Chondrocyte (in vitro differentiated cells): ENCODE measurements at regions not wholly inside any gene's neighbourhood (a gene's known extent, or its start where the extent isn't known, plus 50 kb on each side); places are given as distances from the start of the nearest gene placed in this dataset.
A peak's percentile ranks its signal among the peaks of the same experiment; 100 is the strongest.

Experiments used
- DNase-seq: peaks from one replicate; pipeline ENCODE4 v3.0.0; 2021; ENCODE audit warnings: mixed read lengths, low spot score
- H3K27ac Mint-ChIP-seq: one replicate; pipeline ENCODE4 v1.8.0; 2021; ENCODE audit warnings: mild to moderate bottlenecking, moderate library complexity, mixed read lengths; ENCODE audit not compliant: unreplicated experiment
- H3K27me3 Mint-ChIP-seq: 2 replicates; pipeline ENCODE4 v1.8.0; 2021; ENCODE audit warnings: low read depth, mixed read lengths
- H3K36me3 Mint-ChIP-seq: 2 replicates; pipeline ENCODE4 v1.8.0; 2021; ENCODE audit warnings: low read depth, mixed read lengths
- H3K4me1 Mint-ChIP-seq: 2 replicates; pipeline ENCODE4 v1.8.0; 2021; ENCODE audit warnings: low read depth, mild to moderate bottlenecking, mixed read lengths
- H3K4me3 Mint-ChIP-seq: one replicate; pipeline ENCODE4 v1.8.0; 2021; ENCODE audit warnings: mild to moderate bottlenecking, moderate library complexity, mixed read lengths; ENCODE audit not compliant: unreplicated experiment
- H3K9me3 Mint-ChIP-seq: 2 replicates; pipeline ENCODE4 v1.8.0; 2021; ENCODE audit warnings: low read depth, mixed read lengths
- TF ChIP-seq, protein P1 (sequence below): fragments of 200-600 bp; sonication (generic); IDR thresholded peaks from 2 replicates; pipeline ENCODE4 v1.5.0; 2021; ENCODE audit warnings: antibody characterized with exemption, mild to moderate bottlenecking, moderate library complexity

DNA sequence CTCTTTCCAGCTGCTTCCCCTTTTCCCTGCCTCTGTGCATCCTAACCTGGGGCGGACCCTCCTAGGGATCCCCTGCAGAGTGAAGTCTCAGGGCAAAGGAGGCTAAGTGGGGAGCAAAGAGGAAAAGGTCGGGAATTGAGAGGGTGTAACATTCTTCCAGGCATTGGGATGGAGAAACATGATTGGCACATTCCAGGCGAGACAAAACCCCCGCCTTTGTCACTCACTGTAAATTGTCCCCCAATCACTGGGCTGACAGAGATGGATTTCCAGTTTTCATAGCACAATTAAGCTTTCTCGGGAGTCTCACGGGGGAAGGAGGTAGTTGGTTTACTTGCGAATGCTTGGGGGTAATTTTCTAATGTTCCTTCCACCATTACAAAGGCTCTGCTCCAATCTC is 74.9 kb downstream of the MIAT start:
- peaks cover 23% of the 10 kb centered on the region for H3K36me3 Mint-ChIP-seq

DNA sequence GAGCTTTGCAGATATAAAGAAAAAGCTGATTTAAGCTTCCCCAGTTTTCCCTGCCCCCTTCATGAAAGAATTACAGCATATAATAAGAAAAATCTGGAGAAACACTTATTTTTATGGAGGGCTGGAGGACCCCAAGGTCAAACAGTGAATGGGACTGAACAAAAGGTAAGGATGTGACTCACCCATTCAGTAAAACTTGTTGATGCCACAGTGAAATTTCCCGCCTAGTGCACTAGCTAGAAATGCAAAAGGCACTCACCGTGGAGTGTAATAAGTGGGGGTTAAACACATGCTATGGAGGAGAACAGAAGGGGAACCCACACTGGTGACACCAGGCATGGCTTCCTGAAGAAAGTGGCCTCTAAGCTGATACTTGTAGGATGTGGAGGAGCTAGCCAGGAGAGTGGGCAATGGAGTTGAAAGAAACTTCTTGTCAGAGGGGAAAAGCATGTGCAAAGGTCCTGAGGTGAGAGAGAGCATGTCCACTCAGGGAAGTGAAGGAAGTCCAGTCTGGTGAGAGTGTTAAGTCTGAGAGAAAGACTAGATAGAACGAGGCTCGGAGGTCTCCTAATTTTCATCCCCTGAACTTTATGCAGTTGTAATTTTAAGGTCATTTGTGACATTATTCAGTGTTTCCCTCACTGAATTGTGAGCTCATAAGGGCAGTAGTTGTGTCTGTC is 77.1 kb downstream of the MIAT start:
- Mint-ChIP-seq H3K27me3 (no peaks in the 10 kb centered on the region), H3K9me3 (peaks cover 9% of the 10 kb centered on the region), H3K36me3 (peaks cover 24% of the 10 kb centered on the region), H3K4me1 (peaks cover 7% of the 10 kb centered on the region), H3K4me3 (no peak overlapping the region), H3K27ac (no peak overlapping the region)
- TF ChIP-seq, protein P1, sequence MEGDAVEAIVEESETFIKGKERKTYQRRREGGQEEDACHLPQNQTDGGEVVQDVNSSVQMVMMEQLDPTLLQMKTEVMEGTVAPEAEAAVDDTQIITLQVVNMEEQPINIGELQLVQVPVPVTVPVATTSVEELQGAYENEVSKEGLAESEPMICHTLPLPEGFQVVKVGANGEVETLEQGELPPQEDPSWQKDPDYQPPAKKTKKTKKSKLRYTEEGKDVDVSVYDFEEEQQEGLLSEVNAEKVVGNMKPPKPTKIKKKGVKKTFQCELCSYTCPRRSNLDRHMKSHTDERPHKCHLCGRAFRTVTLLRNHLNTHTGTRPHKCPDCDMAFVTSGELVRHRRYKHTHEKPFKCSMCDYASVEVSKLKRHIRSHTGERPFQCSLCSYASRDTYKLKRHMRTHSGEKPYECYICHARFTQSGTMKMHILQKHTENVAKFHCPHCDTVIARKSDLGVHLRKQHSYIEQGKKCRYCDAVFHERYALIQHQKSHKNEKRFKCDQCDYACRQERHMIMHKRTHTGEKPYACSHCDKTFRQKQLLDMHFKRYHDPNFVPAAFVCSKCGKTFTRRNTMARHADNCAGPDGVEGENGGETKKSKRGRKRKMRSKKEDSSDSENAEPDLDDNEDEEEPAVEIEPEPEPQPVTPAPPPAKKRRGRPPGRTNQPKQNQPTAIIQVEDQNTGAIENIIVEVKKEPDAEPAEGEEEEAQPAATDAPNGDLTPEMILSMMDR, result no peak
- no peak for DNase-seq

More for the DNA sequence above, 74.9 kb downstream of the MIAT start:
- Mint-ChIP-seq H3K9me3 (peaks cover 9% of the 10 kb centered on the region), H3K27me3 (no peaks in the 10 kb centered on the region), H3K27ac (no peak overlapping the region), H3K4me3 (no peak overlapping the region), H3K4me1 (peaks cover 4% of the 10 kb centered on the region)
- TF ChIP-seq, protein P1, result no peak
- DNase-seq, result no peak

DNA sequence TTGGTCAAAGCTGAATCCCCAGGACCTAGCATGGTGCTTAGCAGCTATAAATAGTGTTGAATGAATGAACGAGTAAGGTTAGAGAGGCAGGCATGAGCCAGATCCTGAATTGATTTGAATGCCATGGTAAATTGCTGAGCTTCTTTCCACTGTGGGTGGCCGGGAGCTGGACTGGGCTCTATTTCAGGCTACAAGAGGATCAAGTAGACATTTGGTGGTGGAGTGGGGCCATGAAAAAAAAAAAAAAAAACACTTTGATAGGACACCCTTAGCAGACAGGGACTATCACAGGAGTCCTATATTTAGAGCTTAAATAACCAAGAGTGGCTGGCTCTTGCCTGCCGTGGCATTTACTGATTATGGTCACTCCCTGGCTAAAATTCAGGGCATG is 77.6 kb downstream of the MIAT start:
- TF ChIP-seq, protein P1, result no peak
- H3K36me3 Mint-ChIP-seq, result peaks cover 23% of the 10 kb centered on the region
- no peak overlapping the region for H3K27ac Mint-ChIP-seq
- H3K27me3 Mint-ChIP-seq, result no peaks in the 10 kb centered on the region
- peaks cover 7% of the 10 kb centered on the region for H3K4me1 Mint-ChIP-seq
- no peak overlapping the region for H3K4me3 Mint-ChIP-seq
- no peak for DNase-seq
- peaks cover 9% of the 10 kb centered on the region for H3K9me3 Mint-ChIP-seq

DNA sequence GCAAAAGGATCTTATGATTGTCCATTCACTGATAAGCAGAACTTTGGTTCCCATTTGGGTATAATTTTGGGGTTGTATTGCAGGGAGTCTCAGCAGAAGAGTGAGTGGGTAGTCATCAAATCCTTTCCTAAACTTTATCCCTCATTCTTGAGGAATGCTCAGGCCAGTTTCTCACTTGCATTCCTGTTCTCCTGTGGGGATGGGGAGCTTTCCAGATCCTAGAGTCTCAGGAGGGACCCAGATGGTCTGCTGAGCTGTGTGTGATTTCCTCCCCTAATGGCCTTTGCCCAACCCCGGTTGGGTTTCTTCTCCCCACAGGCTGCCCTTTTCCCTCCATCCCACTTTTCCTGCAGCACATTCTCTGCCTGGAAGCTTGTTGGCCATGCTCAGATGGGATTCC is 79.9 kb downstream of the MIAT start:
- H3K4me1 Mint-ChIP-seq, result peaks cover 13% of the 10 kb centered on the region
- no peak overlapping the region for H3K4me3 Mint-ChIP-seq
- H3K27me3 Mint-ChIP-seq, result no peaks in the 10 kb centered on the region
- peaks cover 24% of the 10 kb centered on the region for H3K36me3 Mint-ChIP-seq
- TF ChIP-seq, protein P1, result no peak
- DNase-seq, result no peak
- no peak overlapping the region for H3K27ac Mint-ChIP-seq
- peaks cover 9% of the 10 kb centered on the region for H3K9me3 Mint-ChIP-seq

DNA sequence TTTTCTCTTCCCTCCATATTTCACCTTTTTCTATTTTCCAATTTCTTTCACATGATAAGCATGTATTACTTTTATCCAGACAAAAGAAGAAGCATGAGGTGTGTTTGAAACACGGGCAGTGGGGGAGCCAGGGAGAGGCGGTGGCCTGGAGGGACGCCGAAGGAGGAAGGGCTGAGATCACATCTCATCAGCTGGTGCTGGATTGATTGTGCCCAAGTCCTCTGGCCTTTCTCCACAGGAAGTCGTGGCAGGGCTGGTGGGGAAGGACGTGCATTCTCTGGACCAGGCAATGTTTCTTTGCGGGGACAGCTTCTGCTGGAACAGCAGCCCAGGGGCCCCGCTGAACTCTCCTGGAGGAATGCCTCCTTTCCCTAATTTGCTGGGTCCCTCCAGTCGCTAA is 82.9 kb downstream of the MIAT start:
- peak overlapping the region; percentile 12 for H3K27ac Mint-ChIP-seq
- H3K4me1 Mint-ChIP-seq, result peaks cover 13% of the 10 kb centered on the region
- H3K27me3 Mint-ChIP-seq, result no peaks in the 10 kb centered on the region
- H3K9me3 Mint-ChIP-seq, result peaks cover 3% of the 10 kb centered on the region
- H3K4me3 Mint-ChIP-seq, result no peak overlapping the region
- peaks cover 14% of the 10 kb centered on the region for H3K36me3 Mint-ChIP-seq
- DNase-seq, result no peak
- TF ChIP-seq, protein P1, result no peak
